SH-SY5Y (cell line): ENCODE measurements at regions not wholly inside any gene's neighbourhood (a gene's known extent, or its start where the extent isn't known, plus 50 kb on each side); places are given as distances from the start of the nearest gene placed in this dataset.

ENCODE experiments used
- GATA2 ChIP-seq: IDR thresholded peaks from 2 replicates; pipeline ENCODE4 v1.6.1; 2011; ENCODE audit warnings: mild to moderate bottlenecking, low read depth, low read length
- GATA3 ChIP-seq: IDR thresholded peaks from 2 replicates; pipeline ENCODE4 v1.6.1; 2011; ENCODE audit warnings: low read depth, mild to moderate bottlenecking, low read length, moderate library complexity

DNA sequence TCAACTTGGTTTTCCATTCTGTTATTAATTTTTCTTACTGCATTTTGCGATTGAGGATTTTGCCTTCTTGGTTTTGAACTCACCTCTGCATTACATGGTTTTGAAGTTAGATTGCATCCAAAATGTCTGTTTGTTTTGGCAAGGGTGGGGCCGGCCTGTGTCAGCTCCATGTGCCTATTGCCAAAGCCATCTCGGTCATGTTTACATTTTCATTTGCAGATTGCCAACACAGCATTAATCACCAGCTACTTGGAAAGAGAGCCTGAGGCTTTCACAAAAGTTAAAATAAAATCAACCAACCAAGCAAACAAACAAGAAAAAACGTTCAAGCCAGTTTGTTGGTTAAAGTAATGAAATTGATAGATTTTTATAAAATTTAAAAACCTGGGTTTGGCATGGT lies 695.8 kb downstream of the TYW1 start:
- TF ChIP-seq GATA3 (no peak), GATA2 (no peak)

DNA sequence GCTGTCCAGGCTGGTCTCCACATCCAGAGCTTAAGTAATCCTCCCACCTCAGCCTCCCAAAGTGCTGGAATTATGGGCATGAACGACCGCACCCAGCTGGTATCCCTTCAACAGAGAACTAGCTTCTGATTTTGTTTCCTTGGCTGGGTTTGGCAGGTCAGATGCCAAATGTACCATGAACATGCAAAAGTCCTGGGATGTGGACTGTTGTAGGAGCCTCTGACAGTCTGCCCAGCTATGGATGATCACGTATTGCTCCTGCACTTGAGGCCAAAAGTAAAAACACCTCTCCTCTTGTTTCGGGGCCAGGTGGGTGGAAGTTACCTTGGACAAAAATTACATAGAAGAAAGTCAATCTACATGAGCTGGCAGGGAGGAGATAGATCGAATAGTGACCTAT lies 699.5 kb downstream of the TYW1 start:
- TF ChIP-seq GATA3 (no peak), GATA2 (no peak)

DNA sequence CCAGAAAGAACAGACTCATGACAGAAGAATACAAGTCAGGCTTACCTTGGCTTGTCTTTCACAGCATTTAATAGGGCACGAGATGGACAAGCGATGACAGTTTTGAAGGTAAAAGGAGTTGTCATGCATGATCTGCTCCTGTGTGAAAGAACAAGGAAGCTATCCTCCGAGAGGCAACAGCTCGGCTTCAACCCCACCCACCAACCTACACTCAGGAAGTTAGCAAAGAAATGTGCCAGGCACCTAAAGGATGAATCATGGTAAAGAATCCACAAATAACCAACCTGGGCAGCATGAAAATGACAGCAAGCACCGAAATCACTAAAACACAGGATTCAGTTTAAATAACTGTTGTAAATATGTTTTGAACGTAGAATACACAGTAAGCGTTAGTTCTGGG lies 700.2 kb downstream of the TYW1 start:
- TF ChIP-seq GATA2: no peak
- TF ChIP-seq GATA3: no peak

DNA sequence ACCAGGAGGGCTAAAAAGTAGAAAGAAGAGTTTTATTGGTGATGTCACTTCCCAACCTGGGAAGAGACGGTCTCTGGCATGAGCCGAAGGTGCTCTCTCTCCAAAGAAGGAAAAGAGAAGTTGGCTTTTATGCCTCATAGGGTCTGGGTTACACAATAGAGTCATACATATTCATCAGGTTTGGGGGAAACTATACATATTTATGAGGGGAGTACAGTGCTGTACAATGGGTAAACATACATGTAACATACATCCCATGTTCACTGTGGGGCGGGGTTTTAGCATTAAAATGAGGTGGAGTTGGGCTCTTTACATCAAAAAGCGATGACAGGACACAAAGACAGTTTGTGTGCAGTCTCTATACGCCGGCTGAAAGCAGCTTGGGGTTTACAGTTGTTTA lies 701.7 kb downstream of the TYW1 start:
- TF ChIP-seq GATA2: no peak
- no peak for TF ChIP-seq GATA3

DNA sequence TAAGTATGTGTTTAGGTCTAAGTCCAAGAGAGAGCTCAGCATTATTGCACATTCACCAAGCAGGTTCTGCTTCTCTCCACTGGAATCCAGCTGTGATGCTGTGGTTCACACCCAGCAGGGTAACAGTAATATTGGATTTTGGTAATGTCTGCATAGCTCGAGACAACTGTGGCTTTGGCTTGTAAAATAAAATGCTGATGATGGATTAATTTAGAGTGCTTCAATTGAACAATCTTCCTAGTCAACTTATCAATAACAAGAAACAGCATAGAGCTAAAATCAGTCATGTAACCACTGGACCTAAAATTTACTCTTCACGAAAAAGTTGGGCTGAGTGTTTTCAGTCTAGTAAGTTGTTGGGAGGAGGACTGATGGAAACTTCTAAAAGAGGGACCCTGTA lies 709.2 kb downstream of the TYW1 start:
- no peak for TF ChIP-seq GATA3
- TF ChIP-seq GATA2: no peak

DNA sequence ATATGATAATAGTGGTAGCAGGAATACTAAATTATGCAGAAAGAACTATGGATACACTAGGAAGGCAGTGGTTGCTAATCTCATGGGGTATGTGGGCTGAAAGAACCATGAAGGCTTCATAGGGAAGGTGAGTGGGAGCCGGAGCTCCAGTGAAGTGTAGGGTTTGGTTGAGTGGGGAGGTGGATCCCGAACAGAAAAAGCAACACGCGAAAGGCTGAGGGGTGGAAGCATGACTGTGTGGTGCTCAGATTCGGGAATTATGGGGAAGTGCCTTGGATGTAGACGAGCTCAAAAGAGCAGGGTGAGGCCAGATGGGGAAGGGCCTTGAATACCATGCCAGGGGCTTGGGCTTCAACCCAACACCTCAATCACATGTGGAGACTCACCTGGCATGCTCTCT lies 715.1 kb downstream of the TYW1 start:
- no peak for TF ChIP-seq GATA3
- TF ChIP-seq GATA2: no peak

DNA sequence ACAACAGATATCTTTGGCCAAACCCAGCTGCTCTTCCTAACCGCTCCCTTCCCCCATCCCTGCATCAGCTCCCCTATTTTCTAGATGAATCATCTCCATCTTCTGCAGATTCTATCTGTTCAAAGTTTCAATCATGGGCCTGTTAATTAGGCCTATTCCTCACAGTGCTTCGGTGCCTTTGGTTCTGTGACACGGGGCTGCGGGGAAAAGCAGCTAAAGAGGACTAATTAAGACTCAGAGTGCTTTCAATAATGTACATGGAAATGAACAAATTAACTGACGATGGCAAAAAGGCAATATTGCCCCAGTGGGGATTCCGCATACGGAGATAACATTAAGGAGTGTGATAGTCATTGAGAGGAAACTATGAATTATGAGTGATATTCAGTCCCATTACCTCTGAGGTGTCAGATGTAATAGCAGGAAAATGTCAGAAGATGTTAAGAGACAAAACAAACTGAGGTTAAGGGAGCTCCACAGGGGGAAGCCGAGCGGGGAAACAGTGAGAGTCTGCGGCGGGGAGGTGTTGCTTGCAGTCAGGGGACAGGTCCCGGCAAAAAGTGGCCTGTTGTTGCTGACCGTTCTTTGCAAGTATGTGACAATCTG lies 716.9 kb downstream of the TYW1 start:
- no peak for TF ChIP-seq GATA2
- TF ChIP-seq GATA3: no peak

DNA sequence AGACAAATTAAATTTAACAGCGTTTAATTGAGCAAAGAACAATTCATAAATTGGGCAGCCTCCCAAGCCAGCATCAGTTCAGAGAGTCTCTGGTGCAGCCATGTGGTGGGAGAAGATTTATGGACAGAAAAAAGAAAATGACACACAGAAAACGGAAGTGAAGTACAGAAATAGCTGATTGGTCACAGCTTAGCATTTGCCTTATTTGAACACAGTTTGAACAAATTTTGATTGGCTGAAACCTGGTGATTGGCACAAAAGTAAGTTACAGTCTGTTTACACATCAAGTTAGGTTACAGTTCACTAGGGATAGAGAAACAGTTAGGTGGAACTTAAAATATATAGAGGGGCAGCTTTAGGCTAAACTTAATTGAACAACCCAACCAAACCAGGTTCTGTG lies 720.1 kb downstream of the TYW1 start:
- TF ChIP-seq GATA3 (no peak), GATA2 (no peak)

DNA sequence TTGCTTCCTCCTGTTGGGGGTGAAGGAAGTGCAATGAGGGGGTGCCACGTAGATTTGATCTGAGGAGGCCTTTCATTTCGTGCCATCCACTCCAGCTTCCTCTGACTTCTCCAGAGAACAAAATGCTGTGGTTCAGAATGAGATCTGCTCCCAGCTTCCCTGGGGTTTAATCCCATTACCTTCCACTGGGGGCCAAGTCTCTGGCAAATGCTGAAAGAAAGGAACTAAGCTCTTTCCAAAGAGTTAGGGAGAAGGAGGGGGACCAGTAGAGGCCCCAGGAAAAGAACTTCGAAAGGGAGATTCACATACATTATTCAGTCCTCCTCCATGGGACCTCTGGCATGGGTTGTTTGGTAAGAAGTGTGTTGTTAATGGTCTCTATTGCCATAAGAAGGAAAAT lies 727.0 kb downstream of the TYW1 start:
- no peak for TF ChIP-seq GATA2
- no peak for TF ChIP-seq GATA3

DNA sequence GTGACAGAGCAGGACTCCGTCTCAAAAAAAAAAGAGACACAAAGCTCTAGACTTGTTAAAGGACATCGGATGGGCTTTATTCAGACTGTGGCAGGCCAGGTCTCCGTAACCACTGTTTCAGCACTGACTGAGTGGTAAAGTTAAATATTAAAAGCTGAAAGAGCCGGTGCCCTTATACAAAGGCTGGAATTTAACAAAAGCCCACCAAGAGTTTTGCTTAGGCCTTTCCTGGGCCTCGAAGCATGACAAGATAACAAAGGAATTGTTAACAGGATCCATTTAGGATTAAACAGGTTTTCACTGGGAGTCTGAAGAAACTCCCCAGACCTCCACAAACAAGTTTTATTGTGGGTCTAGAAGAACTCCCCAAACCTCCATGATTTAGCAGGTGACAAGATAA lies 727.8 kb downstream of the TYW1 start:
- TF ChIP-seq GATA2: no peak
- TF ChIP-seq GATA3: no peak

DNA sequence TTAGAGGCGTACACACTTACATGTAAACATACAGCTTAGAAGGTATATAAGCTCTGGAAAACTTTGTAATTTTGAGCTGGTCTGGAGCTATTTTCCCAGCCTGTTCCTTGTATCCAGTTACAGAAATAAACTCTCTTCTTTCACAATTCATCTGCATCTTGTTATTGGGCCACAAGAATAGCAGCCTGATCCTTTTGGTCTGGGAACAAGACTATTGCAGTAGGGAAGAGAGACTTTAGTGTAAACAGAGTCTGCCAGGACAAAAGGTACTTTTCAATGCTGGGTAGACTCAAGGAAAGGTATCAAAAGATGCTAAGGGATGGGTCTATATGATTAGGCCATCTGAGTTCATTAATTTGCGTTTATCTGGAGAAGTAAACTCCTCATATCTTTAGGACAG lies 728.3 kb downstream of the TYW1 start:
- TF ChIP-seq GATA3: no peak
- TF ChIP-seq GATA2: no peak

DNA sequence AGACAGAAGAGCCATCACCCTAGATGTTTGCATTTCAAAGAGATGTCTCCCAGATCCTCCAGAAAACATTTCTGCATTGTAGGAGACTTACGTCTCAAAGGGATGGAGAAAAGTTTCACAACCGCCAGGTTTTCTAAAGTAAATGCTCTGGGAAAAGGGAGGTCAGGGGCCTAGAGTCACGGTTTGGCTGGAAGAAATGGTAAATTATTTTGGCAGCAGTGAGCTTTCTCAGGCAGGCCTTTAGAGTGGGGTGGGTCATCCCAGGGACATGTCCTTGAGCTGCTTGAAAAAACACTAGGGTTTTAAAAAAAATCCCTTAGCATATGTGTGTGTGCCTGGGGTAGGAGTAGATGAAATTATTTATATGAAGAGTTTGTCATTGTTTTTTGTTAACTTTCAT lies 728.8 kb downstream of the TYW1 start:
- TF ChIP-seq GATA3: no peak
- TF ChIP-seq GATA2: no peak

DNA sequence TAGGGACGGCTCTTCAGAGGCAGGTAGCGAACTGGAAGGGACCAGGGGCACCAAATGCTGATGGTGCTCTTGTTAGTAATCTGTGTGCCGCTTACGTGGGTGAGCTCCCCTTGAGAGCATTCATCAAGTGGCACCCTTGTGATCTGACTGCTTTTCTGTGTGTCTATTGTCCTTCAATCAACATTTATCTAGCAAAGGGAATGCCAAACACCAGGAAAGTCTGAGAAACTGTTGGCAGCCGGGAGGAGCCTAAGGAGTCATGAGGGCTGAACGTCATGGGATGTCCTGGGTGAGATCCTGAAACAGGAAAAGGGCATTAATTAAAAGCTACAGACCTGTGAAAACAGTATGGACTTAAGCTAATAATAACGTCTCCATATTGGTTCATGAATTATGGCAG lies 733.1 kb downstream of the TYW1 start:
- TF ChIP-seq GATA3: no peak
- no peak for TF ChIP-seq GATA2

DNA sequence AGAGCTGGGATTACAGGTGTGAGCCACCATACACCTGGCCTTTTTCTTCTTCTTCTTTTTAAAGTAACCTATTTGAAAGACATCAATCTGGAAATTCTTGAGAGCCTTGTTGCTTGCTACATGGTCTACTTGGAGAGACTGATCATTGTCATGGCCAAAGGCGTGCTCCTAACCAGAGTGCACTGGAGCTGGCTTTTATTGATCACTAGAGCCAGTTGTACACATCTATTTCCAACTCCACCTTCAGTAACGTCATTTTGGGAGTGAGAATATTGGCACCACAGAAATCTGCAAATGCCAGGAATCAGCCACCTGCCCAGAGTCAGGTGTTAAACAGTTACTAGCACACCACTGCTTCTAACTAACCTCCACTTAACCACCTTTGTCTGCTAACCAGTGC lies 735.1 kb downstream of the TYW1 start:
- TF ChIP-seq GATA3 (no peak), GATA2 (no peak)

DNA sequence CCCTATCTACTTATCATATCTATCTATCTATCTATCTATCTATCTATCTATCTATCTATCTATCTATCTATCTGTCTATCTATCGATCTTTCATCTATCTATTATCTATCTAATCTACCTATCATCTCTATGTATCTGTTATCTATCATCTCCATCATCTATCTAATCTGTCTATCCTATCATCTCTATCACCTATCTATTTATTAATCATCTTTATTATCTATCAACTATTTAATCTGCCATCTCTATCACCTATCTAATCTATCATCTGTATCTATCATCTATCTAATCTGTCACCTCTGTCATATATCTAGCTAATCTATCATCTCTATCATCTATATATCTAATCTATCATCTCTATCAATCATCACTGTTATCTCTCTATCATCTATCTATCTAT lies 736.3 kb downstream of the TYW1 start:
- TF ChIP-seq GATA3 (peak; percentile 47), GATA2 (no peak)

DNA sequence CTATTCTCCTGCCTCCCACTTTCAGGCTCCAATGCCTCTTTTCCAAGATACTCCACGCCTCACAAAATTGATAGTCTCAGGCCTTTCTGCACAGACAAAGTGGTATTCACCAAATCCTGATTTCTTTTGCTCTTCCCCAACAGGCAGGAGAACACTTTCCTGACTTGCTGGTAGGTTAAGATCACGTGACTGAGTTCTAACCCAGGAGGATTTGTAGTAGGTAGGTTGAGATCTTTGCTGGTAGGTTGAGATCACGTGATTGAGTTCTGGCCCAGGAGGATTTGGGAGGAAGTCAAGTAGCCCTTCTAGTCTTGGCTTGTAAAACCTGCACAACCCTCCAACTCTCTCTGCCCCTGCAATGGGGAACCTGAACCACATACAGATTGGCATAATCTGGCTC lies 741.5 kb downstream of the TYW1 start:
- TF ChIP-seq GATA3: no peak
- TF ChIP-seq GATA2: no peak
